ENCODE measurements at regions not wholly inside any gene's neighbourhood (a gene's known extent, or its start where the extent isn't known, plus 50 kb on each side); places are given as distances from the start of the nearest gene placed in this dataset.

DNA sequence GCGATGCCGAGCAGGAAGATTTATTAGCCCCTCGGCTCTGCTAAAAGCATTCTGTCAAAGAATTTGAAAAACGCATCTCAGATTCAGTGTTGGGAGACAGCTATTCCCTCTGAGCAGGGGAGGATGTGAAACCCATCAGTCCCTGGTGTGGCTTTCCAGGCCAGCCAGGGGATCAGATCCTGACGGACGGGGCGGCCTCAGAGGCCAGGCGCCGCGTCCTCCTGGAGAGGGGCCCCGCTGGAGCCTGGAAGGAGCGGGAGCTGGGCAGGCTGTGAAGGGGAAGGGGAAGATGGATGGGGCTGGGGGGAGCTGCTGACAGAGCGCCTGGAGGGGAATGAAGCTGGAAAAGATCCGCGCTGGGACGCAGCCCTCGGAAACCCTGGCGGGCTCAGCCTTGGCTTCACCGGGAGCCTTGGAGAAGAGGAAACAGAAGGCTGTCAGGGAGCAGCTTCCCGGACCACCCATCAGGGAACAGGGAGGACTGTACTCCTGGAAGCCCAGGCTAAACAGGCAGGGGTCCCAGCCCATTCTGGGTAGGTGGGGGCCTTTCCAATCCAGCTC is 358.0 kb downstream of the C16orf95 start:
- H3K9me3 Mint-ChIP-seq (ENCODE audit: unreplicated experiment), result no peaks in the 10 kb centered on the region
- peaks cover 9% of the 10 kb centered on the region for H3K27me3 Mint-ChIP-seq (ENCODE audit: unreplicated experiment)
- no peak for DNase-seq (ENCODE audit: low spot score)
- H3K36me3 Mint-ChIP-seq (ENCODE audit: low read depth, unreplicated experiment), result no peaks in the 10 kb centered on the region
- peaks cover 39% of the 10 kb centered on the region for H3K4me1 Mint-ChIP-seq (ENCODE audit: unreplicated experiment)
- TF ChIP-seq, protein P1, sequence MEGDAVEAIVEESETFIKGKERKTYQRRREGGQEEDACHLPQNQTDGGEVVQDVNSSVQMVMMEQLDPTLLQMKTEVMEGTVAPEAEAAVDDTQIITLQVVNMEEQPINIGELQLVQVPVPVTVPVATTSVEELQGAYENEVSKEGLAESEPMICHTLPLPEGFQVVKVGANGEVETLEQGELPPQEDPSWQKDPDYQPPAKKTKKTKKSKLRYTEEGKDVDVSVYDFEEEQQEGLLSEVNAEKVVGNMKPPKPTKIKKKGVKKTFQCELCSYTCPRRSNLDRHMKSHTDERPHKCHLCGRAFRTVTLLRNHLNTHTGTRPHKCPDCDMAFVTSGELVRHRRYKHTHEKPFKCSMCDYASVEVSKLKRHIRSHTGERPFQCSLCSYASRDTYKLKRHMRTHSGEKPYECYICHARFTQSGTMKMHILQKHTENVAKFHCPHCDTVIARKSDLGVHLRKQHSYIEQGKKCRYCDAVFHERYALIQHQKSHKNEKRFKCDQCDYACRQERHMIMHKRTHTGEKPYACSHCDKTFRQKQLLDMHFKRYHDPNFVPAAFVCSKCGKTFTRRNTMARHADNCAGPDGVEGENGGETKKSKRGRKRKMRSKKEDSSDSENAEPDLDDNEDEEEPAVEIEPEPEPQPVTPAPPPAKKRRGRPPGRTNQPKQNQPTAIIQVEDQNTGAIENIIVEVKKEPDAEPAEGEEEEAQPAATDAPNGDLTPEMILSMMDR (IDR thresholded peaks at IDR 0.05; ENCODE audit: unreplicated experiment), result no peak
- no peak overlapping the region for H3K27ac Mint-ChIP-seq (ENCODE audit: unreplicated experiment)
- H3K4me3 Mint-ChIP-seq (ENCODE audit: unreplicated experiment), result no peak overlapping the region

DNA sequence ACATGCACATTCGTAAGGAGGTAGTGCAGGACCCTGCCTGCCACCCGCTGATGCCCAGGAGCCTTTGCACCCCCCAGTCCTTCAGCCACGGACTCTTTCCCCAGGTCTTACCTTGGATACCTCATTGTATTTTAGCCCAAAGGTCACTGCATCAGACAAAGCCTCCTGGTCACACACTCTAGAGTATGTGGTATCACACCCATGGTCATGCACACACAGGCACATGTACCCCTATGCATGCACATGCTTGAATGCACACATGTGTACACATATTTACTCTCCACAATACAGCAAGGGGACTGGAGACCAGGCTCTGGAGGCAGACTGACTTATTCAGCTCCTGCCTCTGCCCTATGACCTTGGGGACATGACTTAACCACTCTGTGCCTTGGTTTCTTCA is 357.5 kb downstream of the C16orf95 start:
- no peak for DNase-seq (ENCODE audit: low spot score)
- H3K27me3 Mint-ChIP-seq (ENCODE audit: unreplicated experiment), result peaks cover 11% of the 10 kb centered on the region
- peaks cover 37% of the 10 kb centered on the region for H3K4me1 Mint-ChIP-seq (ENCODE audit: unreplicated experiment)
- H3K27ac Mint-ChIP-seq (ENCODE audit: unreplicated experiment), result no peak overlapping the region
- TF ChIP-seq, protein P1 (IDR thresholded peaks at IDR 0.05; ENCODE audit: unreplicated experiment), result no peak
- H3K4me3 Mint-ChIP-seq (ENCODE audit: unreplicated experiment), result no peak overlapping the region
- H3K9me3 Mint-ChIP-seq (ENCODE audit: unreplicated experiment), result no peaks in the 10 kb centered on the region
- H3K36me3 Mint-ChIP-seq (ENCODE audit: low read depth, unreplicated experiment), result no peaks in the 10 kb centered on the region

DNA sequence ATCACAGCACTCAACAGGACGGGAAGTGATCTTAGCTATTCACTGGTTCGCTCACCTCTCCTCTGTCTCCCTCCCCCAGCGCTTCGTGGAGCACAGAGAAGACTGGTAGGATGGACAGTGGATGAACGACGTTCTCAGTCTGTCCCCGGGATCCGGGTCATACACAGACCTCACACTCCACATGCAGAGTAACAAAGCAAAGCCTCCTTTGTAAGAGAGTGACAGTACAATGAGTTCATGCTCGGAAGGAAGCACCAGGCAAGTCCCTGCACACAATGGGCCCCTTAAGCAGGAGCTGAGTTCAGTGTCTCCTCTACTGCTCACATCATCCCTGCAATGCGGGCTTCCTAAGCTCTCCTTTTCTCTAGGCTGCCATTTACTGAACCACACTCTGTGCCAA is 356.9 kb downstream of the C16orf95 start:
- Mint-ChIP-seq H3K4me1 (ENCODE audit: unreplicated experiment) (peaks cover 33% of the 10 kb centered on the region), H3K27me3 (ENCODE audit: unreplicated experiment) (peaks cover 12% of the 10 kb centered on the region), H3K27ac (ENCODE audit: unreplicated experiment) (no peak overlapping the region)

DNA sequence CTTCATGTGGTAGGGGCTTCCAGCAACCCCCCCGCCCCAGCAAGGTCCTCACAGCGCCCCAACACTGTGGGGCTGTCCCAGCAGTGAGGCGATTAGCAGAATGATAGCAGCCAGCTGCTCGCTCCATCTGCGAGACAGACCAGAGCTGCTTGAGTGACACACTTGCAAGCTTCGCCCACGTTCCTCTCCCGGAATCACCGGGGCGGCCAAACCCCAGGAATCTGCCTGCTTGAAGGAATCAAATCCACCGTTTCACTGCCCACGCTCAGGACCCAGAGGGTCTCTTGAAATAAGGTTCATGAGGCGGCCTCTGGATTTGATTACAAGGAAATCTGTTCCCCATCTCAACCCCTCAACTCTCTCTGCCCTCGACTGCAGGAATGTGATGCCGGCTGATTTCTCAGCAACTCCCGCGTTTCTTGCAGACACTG is 356.0 kb downstream of the C16orf95 start:
- TF ChIP-seq, protein P1 (IDR thresholded peaks at IDR 0.05; ENCODE audit: unreplicated experiment), result no peak
- no peak for DNase-seq (ENCODE audit: low spot score)
- Mint-ChIP-seq H3K27me3 (ENCODE audit: unreplicated experiment) (peaks cover 17% of the 10 kb centered on the region), H3K9me3 (ENCODE audit: unreplicated experiment) (no peaks in the 10 kb centered on the region), H3K4me3 (ENCODE audit: unreplicated experiment) (peak overlapping the region; percentile 42), H3K4me1 (ENCODE audit: unreplicated experiment) (peaks cover 38% of the 10 kb centered on the region), H3K27ac (ENCODE audit: unreplicated experiment) (no peak overlapping the region), H3K36me3 (ENCODE audit: low read depth, unreplicated experiment) (no peaks in the 10 kb centered on the region)

More for the DNA sequence above, 356.9 kb downstream of the C16orf95 start:
- H3K4me3 Mint-ChIP-seq (ENCODE audit: unreplicated experiment), result no peak overlapping the region
- no peaks in the 10 kb centered on the region for H3K36me3 Mint-ChIP-seq (ENCODE audit: low read depth, unreplicated experiment)
- TF ChIP-seq, protein P1 (IDR thresholded peaks at IDR 0.05; ENCODE audit: unreplicated experiment), result no peak
- no peak for DNase-seq (ENCODE audit: low spot score)
- H3K9me3 Mint-ChIP-seq (ENCODE audit: unreplicated experiment), result no peaks in the 10 kb centered on the region

DNA sequence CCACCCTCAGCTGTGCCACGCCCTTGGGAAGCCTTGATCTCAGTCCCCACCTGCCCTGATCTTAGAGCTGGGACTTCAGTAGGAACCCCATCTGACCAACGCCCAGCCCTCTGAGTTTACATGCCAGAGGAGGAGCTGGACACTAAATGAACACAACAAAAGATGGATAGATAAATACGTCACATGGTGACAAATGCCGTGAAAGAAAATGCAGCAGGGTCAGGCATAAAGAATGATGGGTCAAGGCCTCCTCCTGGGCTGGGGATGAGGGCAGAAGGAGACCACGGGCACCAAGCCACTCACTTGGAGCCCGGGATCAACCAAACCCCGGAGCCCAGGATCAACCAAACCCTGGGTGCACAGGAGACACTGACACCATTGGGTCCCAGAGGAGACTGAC is 354.9 kb downstream of the C16orf95 start:
- DNase-seq (ENCODE audit: low spot score), result no peak
- H3K4me3 Mint-ChIP-seq (ENCODE audit: unreplicated experiment), result no peak overlapping the region
- no peaks in the 10 kb centered on the region for H3K36me3 Mint-ChIP-seq (ENCODE audit: low read depth, unreplicated experiment)
- H3K27ac Mint-ChIP-seq (ENCODE audit: unreplicated experiment), result no peak overlapping the region
- peaks cover 33% of the 10 kb centered on the region for H3K4me1 Mint-ChIP-seq (ENCODE audit: unreplicated experiment)
- TF ChIP-seq, protein P1 (IDR thresholded peaks at IDR 0.05; ENCODE audit: unreplicated experiment), result no peak
- H3K27me3 Mint-ChIP-seq (ENCODE audit: unreplicated experiment), result peaks cover 18% of the 10 kb centered on the region
- no peaks in the 10 kb centered on the region for H3K9me3 Mint-ChIP-seq (ENCODE audit: unreplicated experiment)

Data from endothelial cell (in vitro differentiated cells).